HTR-8/SVneo (cell line): ENCODE measurements at regions not wholly inside any gene's neighbourhood (a gene's known extent, or its start where the extent isn't known, plus 50 kb on each side); places are given as distances from the start of the nearest gene placed in this dataset.

Experiments
- DNase-seq: peaks from one replicate; pipeline ENCODE4 v3.0.0; 2011; ENCODE audit warnings: low spot score, mixed read lengths; ENCODE audit not compliant: insufficient read length
- FAIRE-seq: peaks from 2 replicates; lab custom pipeline; 2011; peaks lifted over from hg19 to GRCh38; lab: Jason Lieb, UNC

DNA sequence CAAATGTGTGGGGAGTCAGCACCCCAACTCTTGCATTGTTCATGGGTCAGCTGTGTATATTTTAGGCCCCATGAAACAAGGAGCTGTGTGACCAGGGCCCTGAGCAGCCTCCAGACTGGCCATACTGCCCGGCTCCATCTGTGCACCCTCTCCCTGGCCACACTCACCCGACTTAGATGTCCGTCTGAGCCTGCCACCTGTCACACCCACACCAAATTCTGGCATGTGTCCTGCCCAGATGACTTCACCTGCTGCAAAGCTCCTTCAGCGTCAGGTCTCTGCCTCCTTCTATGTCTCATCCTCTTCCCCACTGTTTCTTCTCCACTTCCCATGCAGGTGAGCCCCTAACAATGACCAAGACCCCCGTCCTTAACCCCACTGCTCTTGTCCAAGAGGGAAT is 88.1 kb upstream of the THBS2 start:
- DNase-seq, result no peak
- no peak for FAIRE-seq

GRCh38 chr6:169341065-169341464 is 87.4 kb upstream of the THBS2 start:
- no peak for FAIRE-seq
- DNase-seq, result no peak

DNA sequence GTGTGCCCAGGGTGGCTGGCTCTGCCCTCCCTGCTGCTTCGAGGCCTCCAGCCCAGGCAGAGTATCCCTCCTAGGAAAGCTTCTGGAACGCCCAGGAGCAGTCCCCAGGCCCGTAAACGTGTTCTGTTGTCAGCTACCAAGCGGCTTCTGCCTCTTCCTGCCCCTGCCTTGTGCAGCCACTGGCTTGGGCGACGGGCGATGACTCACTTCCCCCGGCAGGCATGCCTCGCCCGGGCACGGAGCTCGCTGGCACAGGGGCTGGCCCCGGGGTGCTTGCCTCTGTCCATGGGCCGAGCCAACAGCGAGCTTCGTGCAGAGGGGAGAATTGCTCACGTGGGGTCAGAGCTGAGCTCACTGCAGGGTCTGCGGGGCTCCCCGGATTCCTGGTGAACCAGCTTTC is 86.7 kb upstream of the THBS2 start:
- no peak for FAIRE-seq
- peak; percentile 67 for DNase-seq

GRCh38 chr6:169339731-169340309 is 86.2 kb upstream of the THBS2 start:
- DNase-seq (no peak), FAIRE-seq (no peak)

GRCh38 chr6:169339025-169339424 is 85.4 kb upstream of the THBS2 start:
- no peak for FAIRE-seq

GRCh38 chr6:169337886-169338445 is 84.3 kb upstream of the THBS2 start:
- no peak for DNase-seq
- no peak for FAIRE-seq

More at GRCh38 chr6:169339025-169339424, 85.4 kb upstream of the THBS2 start:
- no peak for DNase-seq

GRCh38 chr6:169335301-169335700 is 81.7 kb upstream of the THBS2 start:
- no peak for FAIRE-seq
- no peak for DNase-seq

- DNase-seq (no peak), FAIRE-seq (no peak)
Measured at GRCh38 chr6:169332250-169332649, 78.6 kb upstream of the THBS2 start.

GRCh38 chr6:169328112-169328801 is 74.6 kb upstream of the THBS2 start:
- peak; percentile 42 for DNase-seq
- FAIRE-seq, result peak; percentile 57

DNA sequence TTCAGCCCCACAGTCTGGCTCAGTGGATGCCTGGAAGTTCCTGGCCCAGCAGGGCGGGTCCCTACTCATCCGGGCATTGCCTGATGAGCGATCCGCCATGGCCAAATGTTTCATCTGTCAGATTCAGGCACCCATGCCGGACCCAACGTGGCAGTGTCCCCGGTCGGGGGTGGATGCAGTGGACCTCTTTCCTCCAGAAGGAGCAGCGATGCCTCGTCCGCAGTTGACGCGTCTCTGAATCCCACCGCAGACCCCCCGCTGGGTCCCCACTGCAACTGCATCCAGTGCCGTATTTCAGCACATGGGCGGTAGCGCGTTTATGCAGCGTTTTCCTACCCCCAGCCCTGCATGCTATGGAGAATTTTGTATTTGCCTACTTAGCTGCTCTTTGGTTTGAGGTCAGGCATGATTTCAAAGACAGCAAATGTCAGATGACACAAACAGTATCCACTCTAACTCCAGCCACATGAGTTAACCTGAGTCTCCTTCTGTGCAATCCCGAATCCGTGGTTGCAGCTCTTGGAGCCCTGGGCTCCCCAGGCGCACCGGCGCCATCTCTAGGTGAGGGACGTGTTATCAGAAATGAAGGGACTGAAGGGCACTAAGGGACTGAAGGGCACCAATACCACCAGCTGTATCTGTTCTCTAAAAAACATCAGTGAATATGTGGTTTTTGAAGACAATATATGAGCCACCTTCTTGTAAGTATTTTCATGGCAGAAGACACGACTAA is 72.6 kb upstream of the THBS2 start:
- DNase-seq (peak; percentile 59), FAIRE-seq (no peak)

GRCh38 chr6:169324656-169325459 is 71.2 kb upstream of the THBS2 start:
- DNase-seq (no peak), FAIRE-seq (no peak)

GRCh38 chr6:169324086-169324485 is 70.4 kb upstream of the THBS2 start:
- FAIRE-seq (no peak), DNase-seq (no peak)

DNA sequence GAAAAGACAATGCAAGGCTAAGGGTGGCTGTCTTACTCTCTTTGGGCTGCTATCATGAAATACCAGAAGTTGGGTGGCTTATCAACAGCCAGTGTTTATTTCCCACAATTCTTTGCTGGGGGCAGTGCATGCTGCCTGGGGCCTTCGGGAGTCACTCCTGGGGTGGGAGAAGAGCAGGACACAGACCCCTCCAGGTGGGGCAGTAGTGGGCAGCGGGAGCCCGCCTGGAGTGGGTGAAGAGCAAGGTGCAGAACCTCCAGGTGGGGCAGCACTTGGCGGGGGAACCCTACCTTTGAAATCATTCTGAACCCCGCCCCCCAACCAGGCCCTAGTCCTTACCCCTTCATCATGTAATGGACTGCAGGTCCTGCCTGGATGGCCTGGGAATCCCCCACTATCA is 69.6 kb upstream of the THBS2 start:
- no peak for FAIRE-seq
- no peak for DNase-seq

- DNase-seq, result no peak
- no peak for FAIRE-seq
Measured at GRCh38 chr6:169321546-169321945, 67.9 kb upstream of the THBS2 start.

DNA sequence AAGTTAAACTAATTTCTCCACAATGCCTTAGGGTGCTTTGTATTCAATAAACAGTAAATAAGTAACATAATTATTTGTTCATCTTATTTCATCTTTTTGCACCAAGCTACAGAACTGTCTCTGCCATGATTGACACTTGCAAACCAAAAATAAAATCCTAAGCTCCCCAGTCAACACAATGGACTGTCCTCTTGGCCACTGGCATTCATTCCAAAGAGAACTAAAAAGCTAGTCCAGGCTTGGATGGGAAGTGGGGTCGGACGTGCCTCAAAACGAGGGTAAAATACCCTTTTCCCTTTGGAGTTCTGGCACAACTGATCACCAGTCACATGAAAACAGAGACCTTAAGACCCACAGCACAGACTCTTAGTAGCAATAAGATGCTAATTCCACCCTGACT is 66.4 kb upstream of the THBS2 start:
- no peak for DNase-seq
- no peak for FAIRE-seq

GRCh38 chr6:169317441-169318202 is 64.0 kb upstream of the THBS2 start:
- no peak for DNase-seq
- FAIRE-seq, result no peak

DNA sequence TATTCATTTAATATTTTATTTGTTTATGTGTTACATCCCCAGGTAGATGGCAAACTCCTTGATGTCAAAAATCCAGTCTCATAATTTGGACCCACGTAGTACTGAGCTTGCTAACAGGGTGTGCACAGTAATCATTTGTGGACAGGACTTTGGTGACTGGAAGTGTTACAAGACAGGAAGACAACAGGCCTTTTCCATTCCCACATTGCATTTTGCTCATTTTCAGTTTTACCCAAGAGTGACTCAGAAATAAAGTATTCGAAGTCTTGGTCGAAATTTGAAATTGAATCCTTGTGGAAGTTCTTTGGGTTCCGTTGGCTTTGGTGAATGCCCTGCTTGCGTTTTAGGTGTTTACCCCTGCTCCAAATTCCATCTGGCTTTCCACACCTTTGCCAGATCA is 63.0 kb upstream of the THBS2 start:
- no peak for FAIRE-seq
- no peak for DNase-seq

DNA sequence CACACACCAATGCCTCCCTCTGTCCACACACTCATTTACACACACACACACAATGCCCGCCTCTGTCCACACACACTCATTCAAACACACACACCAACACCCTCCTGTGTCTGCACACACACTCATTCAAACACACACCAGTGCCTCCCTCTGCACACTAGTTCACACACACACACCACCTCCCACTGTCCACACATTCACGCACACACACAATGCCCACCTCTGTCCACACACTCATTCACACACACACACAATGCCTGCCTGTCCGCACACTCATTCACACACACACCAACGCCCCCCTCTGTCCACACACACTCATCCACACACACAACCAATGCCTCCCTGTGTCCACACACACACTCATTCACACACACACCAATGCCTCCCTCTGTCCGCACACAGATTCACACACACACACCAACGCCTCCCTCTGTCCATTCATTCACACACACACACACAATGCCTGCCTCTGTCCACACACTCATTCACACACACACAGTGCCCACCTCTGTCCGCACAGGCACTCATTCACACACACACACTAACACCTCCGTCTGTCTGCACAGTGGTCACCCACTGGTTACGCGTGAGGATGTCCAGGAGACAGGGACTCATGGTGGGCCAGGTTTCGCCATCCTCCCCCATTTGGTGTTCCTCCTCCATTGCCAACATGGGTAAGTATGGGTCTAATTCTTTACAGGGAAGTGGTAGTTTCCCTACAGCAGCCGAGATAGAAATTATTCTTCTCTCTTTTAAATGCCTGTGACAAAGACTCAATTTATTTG is 62.4 kb upstream of the THBS2 start:
- FAIRE-seq, result no peak
- no peak for DNase-seq
